NCI-H82 (cell line): ENCODE measurements at regions not wholly inside any gene's neighbourhood (a gene's known extent, or its start where the extent isn't known, plus 50 kb on each side); places are given as distances from the start of the nearest gene placed in this dataset.
A peak's percentile ranks its signal among the peaks of the same experiment; 100 is the strongest.
"Not testable (repeated sequence)": the region's sequence is repeated elsewhere in the genome, so short reads cannot be mapped to it uniquely, and the experiment has no call there.

Experiments
- DNase-seq: peaks from one replicate; lab custom pipeline; 2025; lab: John Stamatoyannopoulos, UW

DNA sequence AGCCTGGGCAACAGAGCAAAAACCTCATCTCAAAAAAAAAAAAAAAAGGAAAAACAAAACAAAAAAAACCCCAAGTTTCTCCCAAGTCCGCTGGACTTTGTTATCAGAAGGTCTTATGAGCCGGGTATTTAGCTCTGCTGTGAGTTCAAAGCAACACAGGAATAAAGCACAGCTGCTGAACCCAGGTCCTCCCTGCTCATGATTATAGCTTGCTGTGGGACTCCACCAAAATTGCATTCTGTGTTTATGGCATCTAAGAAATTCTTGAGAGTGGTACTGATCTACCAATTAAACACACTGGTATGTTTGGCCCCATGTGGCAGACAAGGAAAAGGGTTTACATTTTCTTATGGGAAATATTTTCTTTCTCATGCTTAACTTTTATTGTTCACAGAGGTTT is 93.6 kb upstream of the NEDD9 start:
- DNase-seq, result no peak

DNA sequence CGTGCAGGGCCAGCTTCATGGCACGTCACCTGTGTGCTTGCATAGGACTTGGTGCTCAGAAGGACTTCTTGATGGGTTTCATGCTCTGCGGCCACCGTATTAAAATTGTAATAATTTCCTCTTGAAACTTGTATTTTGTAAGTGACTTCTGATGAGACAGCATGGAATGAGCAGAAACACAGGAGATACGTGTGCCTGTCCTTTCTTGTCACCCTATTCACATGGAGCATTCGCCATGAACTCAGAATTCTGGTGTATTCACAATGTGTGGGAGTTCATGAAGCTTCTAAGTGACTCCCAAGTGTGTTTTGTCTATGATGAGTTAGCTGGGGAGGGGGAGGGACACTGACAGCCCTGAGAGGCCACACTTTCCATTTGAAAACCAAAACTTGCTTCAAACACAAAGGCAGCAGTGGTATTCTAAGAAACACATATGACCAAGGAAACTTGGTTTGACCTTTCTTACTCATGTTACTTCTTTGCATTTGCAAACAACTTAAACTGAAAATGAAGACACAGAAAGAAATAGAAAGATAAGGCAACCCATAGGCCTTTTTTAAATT is 92.1 kb upstream of the NEDD9 start:
- DNase-seq, result no peak

DNA sequence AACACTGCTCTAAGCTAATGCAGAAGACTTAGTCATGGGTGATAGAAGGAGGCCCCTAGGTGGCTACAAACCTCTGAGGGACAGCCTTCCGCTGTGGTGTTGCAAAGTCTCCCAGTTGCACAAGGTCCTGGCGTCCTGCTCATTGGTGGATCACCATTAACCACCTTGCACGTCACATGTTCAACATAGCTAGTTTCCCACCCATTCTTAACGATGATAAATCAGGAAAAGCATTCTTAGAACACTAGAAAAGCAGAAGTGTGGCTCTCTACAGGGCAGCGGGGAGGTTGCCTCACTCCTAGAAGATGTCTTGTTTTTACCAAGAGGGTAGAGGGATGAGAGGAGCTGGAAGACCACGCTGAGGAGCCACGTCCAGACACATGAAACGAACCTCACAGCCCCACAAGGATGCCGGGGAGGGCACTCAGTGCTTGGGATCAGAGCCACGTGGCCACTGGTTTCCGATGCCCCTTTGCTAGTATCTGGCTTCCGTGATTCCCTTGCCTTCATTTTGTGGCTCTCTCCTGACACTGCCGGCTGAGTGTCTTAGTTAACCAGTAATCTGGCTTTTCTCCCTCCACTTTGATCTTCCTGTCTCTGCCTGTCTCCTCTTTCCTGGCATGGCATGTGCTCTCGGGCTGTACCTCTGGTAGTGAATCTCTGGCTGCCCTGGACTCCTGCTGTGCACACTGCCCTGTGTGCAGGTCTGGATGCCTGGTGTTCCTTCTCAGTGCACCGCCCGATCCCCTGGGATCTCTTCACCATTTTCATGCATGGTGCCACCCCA is 91.4 kb upstream of the NEDD9 start:
- DNase-seq, result no peak

DNA sequence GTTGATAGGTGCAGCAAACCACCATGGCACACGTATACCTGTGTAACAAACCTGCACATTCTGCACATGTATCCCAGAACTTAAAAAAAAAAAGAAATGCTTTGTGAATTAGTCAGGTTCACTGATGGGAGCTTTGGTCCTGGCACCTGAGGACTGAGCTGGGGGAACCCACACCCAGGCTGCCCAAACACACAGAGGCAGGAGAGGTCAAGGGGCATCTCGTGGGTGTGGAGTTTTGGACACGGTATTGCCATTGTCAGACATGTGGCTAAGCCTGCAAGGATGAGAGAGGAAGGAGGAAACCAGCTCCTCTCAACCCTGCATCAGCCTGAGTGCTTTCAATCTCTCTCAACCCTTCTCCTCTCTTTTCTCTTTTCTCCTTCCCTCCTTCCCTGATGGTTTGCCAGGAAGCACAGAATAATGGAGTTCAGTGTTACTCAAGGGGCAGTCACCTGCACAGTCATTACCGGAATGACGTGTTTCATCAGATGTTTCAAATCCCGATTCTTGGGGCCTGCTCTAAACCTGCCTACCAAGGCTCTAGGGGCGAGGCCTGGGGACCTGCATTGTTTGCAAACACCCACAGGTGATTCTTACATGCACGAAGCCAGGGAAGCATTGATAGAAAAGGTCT is 89.9 kb upstream of the NEDD9 start:
- no peak for DNase-seq

- DNase-seq, result no peak
These were observed 88.6 kb upstream of the NEDD9 start for GRCh38 chr6:11320914-11321597.

DNA sequence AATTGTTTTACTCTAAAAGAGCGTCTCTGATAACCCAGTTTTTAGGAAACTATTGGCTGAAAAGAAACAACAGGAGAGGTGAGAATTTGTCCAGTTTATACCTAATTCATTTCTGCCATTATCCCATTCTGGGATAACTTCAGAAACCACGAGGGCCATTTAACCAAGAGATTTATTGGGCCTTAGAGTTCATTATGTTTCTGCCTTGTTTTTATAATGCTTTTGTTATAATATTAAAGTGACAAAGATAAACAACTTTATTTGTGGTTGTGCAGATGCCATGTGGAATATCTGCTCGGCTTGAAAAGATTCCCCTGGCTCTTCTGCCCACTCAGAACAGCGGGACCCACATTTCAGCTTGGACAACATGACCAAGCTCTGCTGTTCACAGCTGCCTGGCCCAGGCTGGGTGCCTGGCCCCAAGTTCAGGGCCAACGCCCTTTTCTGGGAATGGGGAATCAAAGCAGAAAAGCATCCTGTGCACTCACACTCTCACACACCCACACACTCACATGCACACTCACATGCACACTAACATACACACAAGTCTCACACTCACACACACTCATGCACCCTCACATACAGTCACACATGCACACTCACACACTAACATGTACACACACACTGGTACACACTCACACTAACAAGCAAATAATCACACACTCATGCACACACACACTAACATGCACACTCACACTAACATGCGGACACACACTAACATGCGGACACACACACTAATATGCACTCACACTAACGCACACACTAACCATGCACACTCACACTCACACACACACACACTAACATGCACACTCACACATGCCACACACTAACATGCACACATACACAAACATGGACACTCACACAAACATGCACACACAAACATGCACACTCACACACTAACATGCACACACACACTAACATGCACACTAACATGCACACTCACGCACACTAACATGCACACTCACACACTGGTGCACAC is 86.7 kb upstream of the NEDD9 start:
- no peak for DNase-seq

DNA sequence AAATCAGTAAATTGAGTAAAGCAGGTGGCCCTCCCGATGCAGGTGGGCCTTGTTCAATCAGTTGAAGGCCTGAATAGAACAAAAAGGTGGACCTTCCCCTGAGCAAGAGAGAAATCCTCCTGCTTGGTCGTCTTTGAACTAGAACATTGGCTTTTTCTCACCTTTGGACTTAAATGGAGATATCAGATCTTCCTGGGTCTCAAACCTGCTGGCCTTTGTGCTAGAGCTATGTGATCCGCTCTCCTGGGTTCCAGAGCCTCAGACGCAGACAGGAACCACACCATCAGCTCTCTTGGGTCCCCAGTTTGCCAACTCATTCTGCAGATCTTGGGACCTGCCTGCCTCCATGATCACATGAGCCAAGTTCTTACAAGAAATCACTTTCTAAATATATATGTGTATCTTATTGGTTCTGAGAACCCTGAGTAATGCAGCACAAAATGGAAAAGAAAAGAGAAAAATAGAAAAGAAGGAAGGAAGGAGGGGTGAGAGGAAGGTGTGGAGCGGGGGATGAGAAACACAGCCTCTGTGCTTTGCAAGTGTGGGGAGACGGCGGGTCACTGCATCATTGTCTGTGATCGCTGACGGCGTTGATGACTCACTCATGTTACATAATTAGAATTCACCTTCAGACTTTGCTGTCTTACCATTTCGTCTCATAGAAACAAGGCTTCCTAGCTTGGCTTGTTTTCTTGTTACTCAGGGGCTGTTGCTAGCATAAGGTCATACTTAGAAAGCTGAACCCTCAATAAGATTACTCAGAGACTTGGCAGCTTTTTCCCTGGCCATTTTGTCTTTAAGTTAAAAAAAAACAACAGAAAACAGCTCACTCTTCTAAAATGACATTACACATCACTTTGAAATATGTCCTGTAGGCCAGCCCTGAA is 85.7 kb upstream of the NEDD9 start:
- DNase-seq, result no peak

GRCh38 chr6:11315743-11316437 is 83.4 kb upstream of the NEDD9 start:
- DNase-seq, result no peak

GRCh38 chr6:11313207-11313606 is 80.7 kb upstream of the NEDD9 start:
- DNase-seq, result no peak

GRCh38 chr6:11311970-11312369 is 79.5 kb upstream of the NEDD9 start:
- no peak for DNase-seq

- peak; percentile 29 for DNase-seq
These were observed 77.6 kb upstream of the NEDD9 start for GRCh38 chr6:11309947-11310665.

- no peak for DNase-seq
These were observed 74.8 kb upstream of the NEDD9 start for GRCh38 chr6:11307226-11307625.

DNA sequence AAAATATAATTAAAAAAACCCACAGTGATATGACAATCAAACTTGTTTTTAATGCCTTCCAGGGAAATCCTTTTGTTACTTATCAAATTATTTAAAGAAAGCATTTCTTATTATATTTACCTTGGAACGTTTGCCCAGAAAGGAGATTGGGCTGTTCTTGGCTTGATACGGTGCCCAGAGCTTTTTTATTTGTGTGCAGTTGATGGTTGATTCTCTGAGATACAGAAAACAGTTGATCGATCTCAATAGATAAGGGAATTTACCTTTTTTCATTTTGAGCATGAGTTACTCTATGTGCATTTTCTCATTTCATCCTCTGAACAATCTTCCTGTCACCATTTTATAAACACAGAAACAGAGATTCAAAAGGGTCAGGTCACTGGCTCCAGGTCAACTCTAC is 72.5 kb upstream of the NEDD9 start:
- no peak for DNase-seq

GRCh38 chr6:11299876-11300428 is 67.5 kb upstream of the NEDD9 start:
- not testable (repeated sequence) for DNase-seq

GRCh38 chr6:11299421-11299784 is 66.9 kb upstream of the NEDD9 start:
- DNase-seq, result not testable (repeated sequence)

- DNase-seq, result no peak
These were observed 66.4 kb upstream of the NEDD9 start for GRCh38 chr6:11298651-11299420.

- DNase-seq, result no peak
These were observed 64.9 kb upstream of the NEDD9 start for GRCh38 chr6:11297376-11297729.
